Panc1 (cell line): ENCODE measurements at regions not wholly inside any gene's neighbourhood (a gene's known extent, or its start where the extent isn't known, plus 50 kb on each side); places are given as distances from the start of the nearest gene placed in this dataset.
"Not testable (repeated sequence)": the region's sequence is repeated elsewhere in the genome, so short reads cannot be mapped to it uniquely, and the experiment has no call there.

Experiments used
- ATAC-seq: fragments of 200-7000 bp; cut with Tn5 transposase; 2 replicates; pipeline ENCODE4 v1.9.1; 2020; ENCODE audit warnings: mild to moderate bottlenecking, moderate library complexity
- BruUV-seq: library from RNA; stranded (reverse); fragments of 400-500 nt; replicated peaks from 2 replicates; lab custom pipeline; 2021; lab: Mats Ljungman, UMichigan
- CTCF ChIA-PET: fragments of 300-600 bp; sonication (Branson Sonifier 250); formaldehyde crosslinking; loops from one replicate; lab custom pipeline; 2022; ENCODE audit warnings: antibody characterized with exemption; lab: Charles Lee
- POLR2A ChIA-PET: fragments of 300-600 bp; sonication (Branson Sonifier 250); formaldehyde crosslinking; loops from one replicate; lab custom pipeline; 2022; ENCODE audit warnings: antibody characterized with exemption; lab: Charles Lee
- DNase-seq: peaks from one replicate; pipeline ENCODE4 v3.0.0-alpha.2; 2010; ENCODE audit warnings: low read depth, low spot score
- H3K27ac ChIP-seq: 2 replicates; pipeline ENCODE4 v1.5.1; 2011; ENCODE audit warnings: mild to moderate bottlenecking, low read length, inconsistent platforms
- H3K27me3 ChIP-seq: fragments of 200-500 bp; sonication (Bioruptor generic); 2 replicates; pipeline ENCODE4 v1.6.0; 2014; ENCODE audit warnings: low read length, inconsistent platforms; ENCODE audit not compliant: control insufficient read depth, insufficient read depth
- H3K36me3 ChIP-seq: fragments of 200-500 bp; sonication (Bioruptor generic); 2 replicates; pipeline ENCODE4 v1.5.1; 2014; ENCODE audit warnings: inconsistent platforms, mild to moderate bottlenecking, low read length, moderate library complexity; ENCODE audit not compliant: control insufficient read depth, insufficient read depth
- H3K4me1 ChIP-seq: 2 replicates; pipeline ENCODE4 v1.5.1; 2011; ENCODE audit warnings: inconsistent platforms, mild to moderate bottlenecking, low read length, moderate library complexity; ENCODE audit not compliant: control insufficient read depth, insufficient read depth
- H3K4me3 ChIP-seq, 2 experiments: 2 replicates each; pipeline ENCODE4 v1.5.1; 2011 to 2012; ENCODE audit warnings: low read depth in 2 of 2, low read length in 2 of 2, mild to moderate bottlenecking in 2 of 2, inconsistent platforms in 1 of 2, moderate library complexity in 1 of 2
- H3K9me3 ChIP-seq: fragments of 200-500 bp; sonication (Bioruptor generic); 2 replicates; pipeline ENCODE4 v1.5.1; 2014; ENCODE audit warnings: low read depth, mild to moderate bottlenecking, inconsistent platforms, low read length, moderate library complexity; ENCODE audit not compliant: control insufficient read depth, insufficient read depth
- POLR2AphosphoS5 ChIP-seq: IDR thresholded peaks from 2 replicates; pipeline ENCODE4 v1.6.1; 2012; ENCODE audit warnings: mild to moderate bottlenecking, low read depth, low read length, moderate library complexity
- SIN3A ChIP-seq: IDR thresholded peaks from 2 replicates; pipeline ENCODE4 v1.6.1; 2012; ENCODE audit warnings: low read depth, mild to moderate bottlenecking, low read length, moderate library complexity, borderline replicate concordance; ENCODE audit not compliant: insufficient read depth
- TCF7L2 ChIP-seq: IDR thresholded peaks from 2 replicates; pipeline ENCODE4 v1.6.1; 2011; ENCODE audit warnings: mild to moderate bottlenecking, low read depth, low read length, inconsistent platforms
- in situ Hi-C: cut with HindIII; loops from 2 replicates; pipeline ENCODE4 v1.10.0; 2016; ENCODE audit warnings: low sequenced_read_pairs, low pct_unique_long_range_greater_than_20kb
- intact Hi-C: fragments of 100-400 bp; cut with micrococcal nuclease; formaldehyde crosslinking; loops from one replicate; pipeline ENCODE4 v1.10.0; 2022; ENCODE audit not compliant: unreplicated experiment
- TF ChIP-seq, protein P1 (sequence below): fragments of 450-650 bp; IDR thresholded peaks from 2 replicates; pipeline ENCODE4 v1.5.1; 2017; ENCODE audit warnings: mild to moderate bottlenecking
- TF ChIP-seq, protein P2 (sequence below), 2 experiments: IDR thresholded peaks; 2 replicates each; pipeline ENCODE4 v1.6.1; 2011 to 2012; ENCODE audit warnings: low read depth in 2 of 2, control low read depth in 1 of 2, low read length in 1 of 2, mild to moderate bottlenecking in 1 of 2, moderate library complexity in 1 of 2; ENCODE audit not compliant: insufficient read depth in 1 of 2

DNA sequence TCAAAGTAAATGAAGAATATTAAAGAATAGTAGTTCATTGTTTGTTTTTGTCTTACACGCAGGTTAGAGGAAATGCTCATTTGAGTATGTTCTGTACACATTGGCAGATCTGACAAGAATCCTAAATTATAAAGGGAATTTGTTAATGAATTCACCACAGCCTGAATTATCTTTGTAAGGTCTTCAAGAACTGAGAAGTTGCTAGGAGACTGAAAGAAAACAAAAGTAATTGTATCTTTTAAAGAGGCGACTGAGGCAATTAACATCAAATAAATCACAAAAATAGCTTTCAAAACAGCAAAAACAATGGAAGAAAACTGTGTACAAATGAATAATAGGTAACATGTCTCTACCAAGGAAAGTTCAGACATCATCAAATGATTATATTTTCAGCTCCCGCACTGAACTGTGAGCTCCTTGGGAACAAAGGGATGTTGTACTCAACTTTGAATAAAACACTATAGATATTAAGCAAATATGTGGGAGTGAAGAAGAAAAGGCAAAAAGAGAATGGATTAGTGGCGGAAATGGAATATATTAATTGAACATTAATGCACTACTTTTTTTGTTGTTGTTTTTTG is 51.7 kb upstream of the ATIC start:
- BruUV-seq, result no TSS peak
- H3K27me3 ChIP-seq, result no peaks in the 10 kb centered on the region
- H3K36me3 ChIP-seq, result no peaks in the 10 kb centered on the region
- H3K4me1 ChIP-seq, result no peaks in the 10 kb centered on the region
- H3K9me3 ChIP-seq, result no peaks in the 10 kb centered on the region
- in situ Hi-C loops (no loop called here), intact Hi-C loops (loop anchor here (10.0 kb wide), 1 partner anchor 295 kb away; no protein-coding TSS in a partner anchor)
- TF ChIP-seq, protein P1, sequence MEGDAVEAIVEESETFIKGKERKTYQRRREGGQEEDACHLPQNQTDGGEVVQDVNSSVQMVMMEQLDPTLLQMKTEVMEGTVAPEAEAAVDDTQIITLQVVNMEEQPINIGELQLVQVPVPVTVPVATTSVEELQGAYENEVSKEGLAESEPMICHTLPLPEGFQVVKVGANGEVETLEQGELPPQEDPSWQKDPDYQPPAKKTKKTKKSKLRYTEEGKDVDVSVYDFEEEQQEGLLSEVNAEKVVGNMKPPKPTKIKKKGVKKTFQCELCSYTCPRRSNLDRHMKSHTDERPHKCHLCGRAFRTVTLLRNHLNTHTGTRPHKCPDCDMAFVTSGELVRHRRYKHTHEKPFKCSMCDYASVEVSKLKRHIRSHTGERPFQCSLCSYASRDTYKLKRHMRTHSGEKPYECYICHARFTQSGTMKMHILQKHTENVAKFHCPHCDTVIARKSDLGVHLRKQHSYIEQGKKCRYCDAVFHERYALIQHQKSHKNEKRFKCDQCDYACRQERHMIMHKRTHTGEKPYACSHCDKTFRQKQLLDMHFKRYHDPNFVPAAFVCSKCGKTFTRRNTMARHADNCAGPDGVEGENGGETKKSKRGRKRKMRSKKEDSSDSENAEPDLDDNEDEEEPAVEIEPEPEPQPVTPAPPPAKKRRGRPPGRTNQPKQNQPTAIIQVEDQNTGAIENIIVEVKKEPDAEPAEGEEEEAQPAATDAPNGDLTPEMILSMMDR, result no peak
- no peak for TF ChIP-seq POLR2AphosphoS5
- TF ChIP-seq SIN3A, result no peak
- no peak for TF ChIP-seq TCF7L2
- TF ChIP-seq, protein P2, sequence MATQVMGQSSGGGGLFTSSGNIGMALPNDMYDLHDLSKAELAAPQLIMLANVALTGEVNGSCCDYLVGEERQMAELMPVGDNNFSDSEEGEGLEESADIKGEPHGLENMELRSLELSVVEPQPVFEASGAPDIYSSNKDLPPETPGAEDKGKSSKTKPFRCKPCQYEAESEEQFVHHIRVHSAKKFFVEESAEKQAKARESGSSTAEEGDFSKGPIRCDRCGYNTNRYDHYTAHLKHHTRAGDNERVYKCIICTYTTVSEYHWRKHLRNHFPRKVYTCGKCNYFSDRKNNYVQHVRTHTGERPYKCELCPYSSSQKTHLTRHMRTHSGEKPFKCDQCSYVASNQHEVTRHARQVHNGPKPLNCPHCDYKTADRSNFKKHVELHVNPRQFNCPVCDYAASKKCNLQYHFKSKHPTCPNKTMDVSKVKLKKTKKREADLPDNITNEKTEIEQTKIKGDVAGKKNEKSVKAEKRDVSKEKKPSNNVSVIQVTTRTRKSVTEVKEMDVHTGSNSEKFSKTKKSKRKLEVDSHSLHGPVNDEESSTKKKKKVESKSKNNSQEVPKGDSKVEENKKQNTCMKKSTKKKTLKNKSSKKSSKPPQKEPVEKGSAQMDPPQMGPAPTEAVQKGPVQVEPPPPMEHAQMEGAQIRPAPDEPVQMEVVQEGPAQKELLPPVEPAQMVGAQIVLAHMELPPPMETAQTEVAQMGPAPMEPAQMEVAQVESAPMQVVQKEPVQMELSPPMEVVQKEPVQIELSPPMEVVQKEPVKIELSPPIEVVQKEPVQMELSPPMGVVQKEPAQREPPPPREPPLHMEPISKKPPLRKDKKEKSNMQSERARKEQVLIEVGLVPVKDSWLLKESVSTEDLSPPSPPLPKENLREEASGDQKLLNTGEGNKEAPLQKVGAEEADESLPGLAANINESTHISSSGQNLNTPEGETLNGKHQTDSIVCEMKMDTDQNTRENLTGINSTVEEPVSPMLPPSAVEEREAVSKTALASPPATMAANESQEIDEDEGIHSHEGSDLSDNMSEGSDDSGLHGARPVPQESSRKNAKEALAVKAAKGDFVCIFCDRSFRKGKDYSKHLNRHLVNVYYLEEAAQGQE (IDR thresholded peaks at IDR 0.05; ENCODE audit: insufficient read depth in 1 of 2, low read depth in 2 of 2, low read length in 1 of 2), result no peak
- H3K27ac ChIP-seq, result no peak overlapping the region
- no peak overlapping the region for H3K4me3 ChIP-seq
- POLR2A ChIA-PET, result no interaction called here
- ATAC-seq, result no peak
- DNase-seq, result no peak
- CTCF ChIA-PET, result no interaction called here

DNA sequence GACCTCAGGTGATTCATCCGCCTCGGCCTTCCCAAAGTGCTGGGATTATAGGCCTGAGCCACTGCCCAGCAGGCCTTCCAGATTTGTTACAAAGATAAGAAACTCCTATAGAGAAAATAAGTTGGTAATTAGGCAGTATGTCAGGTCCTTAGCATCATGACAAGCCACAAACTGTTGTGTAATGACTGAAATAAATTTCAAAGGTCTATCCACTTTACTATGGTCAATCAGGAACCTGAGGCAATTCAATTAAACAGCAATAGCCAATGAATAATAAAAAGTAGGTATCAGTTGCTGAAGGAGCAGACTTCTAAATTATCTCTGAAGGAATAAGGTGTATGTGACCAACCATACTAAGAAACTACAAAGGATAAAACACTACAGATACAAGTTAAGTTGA is 62.4 kb upstream of the ATIC start:
- DNase-seq (no peak), ATAC-seq (no peak)
- BruUV-seq, result no TSS peak

DNA sequence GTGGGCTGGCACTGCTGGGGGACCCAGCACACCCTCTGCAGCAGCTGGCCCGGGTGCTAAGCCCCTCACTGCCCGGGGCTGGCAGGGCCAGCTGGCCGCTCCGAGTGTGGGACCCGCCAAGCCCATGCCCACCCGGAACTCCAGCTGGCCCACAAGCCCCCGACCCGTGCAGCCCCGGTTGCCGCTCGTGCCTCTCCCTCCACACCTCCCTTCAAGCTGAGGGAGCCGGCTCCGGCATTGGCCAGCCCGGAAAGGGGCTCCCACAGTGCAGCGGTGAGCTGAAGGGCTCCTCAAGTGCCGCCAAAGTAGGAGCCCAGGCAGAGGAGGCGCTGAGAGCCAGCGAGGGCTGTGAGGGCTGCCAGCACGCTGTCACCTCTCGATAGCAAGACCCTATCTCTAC is 65.9 kb upstream of the ATIC start:
- H3K4me1 ChIP-seq, H3K27me3 ChIP-seq, DNase-seq, ATAC-seq, in situ Hi-C loops, H3K9me3 ChIP-seq, BruUV-seq, intact Hi-C loops, H3K4me3 ChIP-seq, H3K36me3 ChIP-seq, H3K27ac ChIP-seq, POLR2A ChIA-PET, CTCF ChIA-PET: not testable (repeated sequence)

More for the DNA sequence above, 62.4 kb upstream of the ATIC start:
- H3K9me3 ChIP-seq, result no peaks in the 10 kb centered on the region
- ChIA-PET POLR2A (no interaction called here), CTCF (no interaction called here)
- in situ Hi-C loops (no loop called here), intact Hi-C loops (no loop called here)
- no peak overlapping the region for H3K27ac ChIP-seq
- no peak overlapping the region for H3K4me3 ChIP-seq
- no peaks in the 10 kb centered on the region for H3K27me3 ChIP-seq
- no peak for TF ChIP-seq POLR2AphosphoS5
- TF ChIP-seq, protein P2 (IDR thresholded peaks at IDR 0.05; ENCODE audit: insufficient read depth in 1 of 2, low read depth in 2 of 2, low read length in 1 of 2), result no peak
- TF ChIP-seq, protein P1, result no peak
- TF ChIP-seq SIN3A, result no peak
- TF ChIP-seq TCF7L2, result no peak
- H3K4me1 ChIP-seq, result no peaks in the 10 kb centered on the region
- no peaks in the 10 kb centered on the region for H3K36me3 ChIP-seq
